ENCODE measurements at regions not wholly inside any gene's neighbourhood (a gene's known extent, or its start where the extent isn't known, plus 50 kb on each side); places are given as distances from the start of the nearest gene placed in this dataset.

DNA sequence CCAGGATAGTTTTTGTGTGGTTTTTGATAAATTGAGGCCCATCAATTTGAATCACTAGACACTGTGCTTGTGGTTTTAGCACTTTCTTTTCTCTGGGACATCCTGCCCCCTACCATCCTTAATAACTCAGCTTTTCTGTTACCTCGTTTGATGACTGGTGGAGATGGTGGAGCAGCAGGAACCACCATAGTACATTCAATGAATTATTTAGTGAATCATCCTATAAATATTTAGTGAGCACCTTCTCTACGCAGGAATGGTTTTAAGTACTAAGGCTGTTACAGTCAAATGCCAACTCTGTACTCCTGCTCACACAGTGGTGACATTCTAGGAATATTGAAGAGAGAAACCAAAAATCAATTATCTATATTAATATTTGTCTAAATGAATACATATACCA, 585.2 kb downstream of the HAO1 start:
- no peak for TF ChIP-seq CTCF (conservative IDR thresholded peaks at IDR 0.05; ENCODE audit: low read depth in 2 of 2)
- no peak for TF ChIP-seq REST (IDR thresholded peaks at IDR 0.05; ENCODE audit: unreplicated experiment)

Measured in GM23338 (cell line).